GM18868 (cell line): ENCODE measurements at regions not wholly inside any gene's neighbourhood (a gene's known extent, or its start where the extent isn't known, plus 50 kb on each side); places are given as distances from the start of the nearest gene placed in this dataset.
A peak's percentile ranks its signal among the peaks of the same experiment; 100 is the strongest.

Source experiments
- ATAC-seq: cut with Tn5 transposase; IDR thresholded peaks from one replicate; pipeline ENCODE4 v1.9.1; 2021; ENCODE audit warnings: mild to moderate bottlenecking, moderate library complexity; ENCODE audit not compliant: unreplicated experiment

DNA sequence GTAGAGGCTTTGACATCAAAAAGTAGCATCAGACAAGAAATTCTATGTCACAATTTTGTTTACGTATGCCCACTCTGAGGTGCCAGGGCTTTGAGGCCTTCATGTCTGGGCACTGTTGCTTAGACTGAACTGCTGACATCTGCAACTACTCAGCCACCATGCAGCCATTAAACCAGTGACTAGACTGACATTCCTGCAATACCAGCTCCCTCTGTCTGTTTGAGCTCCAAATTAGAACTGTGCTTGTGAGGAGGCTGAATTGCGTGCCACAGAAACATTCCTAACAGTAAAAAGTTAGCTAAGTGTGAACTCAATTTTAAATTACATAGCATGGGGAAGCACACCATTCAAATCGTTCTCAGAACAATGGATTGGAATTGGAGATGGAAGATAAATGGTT, 163.2 kb downstream of the INSIG2 start:
- ATAC-seq = no peak

GRCh38 chr2:118250463-118250862, 162.2 kb downstream of the INSIG2 start:
- no peak for ATAC-seq

GRCh38 chr2:118250001-118250400, 161.7 kb downstream of the INSIG2 start:
- ATAC-seq = peak; percentile 48

DNA sequence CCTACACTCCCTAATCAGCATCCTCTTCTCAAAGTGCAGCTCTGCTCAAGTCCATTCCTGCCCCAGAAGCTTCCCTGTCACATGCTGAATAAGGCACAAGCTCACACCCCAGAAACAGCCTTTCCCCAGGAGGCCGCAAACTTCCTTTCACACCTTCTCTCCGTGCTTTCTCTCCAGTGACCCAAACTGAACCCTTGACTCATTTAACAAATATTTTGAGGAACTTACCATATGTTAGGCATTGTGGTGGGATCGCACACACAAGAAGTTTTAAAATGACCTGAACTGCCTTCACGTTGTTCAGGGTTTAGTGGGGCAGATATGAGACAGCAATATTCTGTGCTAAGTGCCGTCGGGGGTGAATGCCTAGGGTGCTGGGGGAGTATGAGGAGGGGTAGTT, 161.3 kb downstream of the INSIG2 start:
- peak; percentile 83 for ATAC-seq

GRCh38 chr2:118246726-118247125, 158.5 kb downstream of the INSIG2 start:
- no peak for ATAC-seq

DNA sequence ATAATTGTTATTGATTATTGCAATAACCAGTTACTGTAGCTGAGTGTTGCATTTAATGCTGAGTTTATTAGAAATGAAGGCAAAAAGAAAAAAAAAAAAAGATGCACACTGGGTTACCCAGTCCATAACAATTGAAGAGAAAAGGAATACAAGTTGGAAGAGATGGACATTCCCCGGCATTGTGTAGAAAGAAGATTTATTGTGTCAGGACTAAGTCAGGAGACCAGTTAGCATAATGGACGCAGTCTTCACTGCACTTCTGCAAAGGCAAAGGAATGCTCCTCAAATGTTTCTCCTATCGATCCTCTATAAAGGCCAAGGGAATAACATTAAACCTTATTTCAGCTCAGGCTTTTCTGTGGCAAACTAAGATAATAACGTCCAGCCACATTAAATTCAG, 157.8 kb downstream of the INSIG2 start:
- ATAC-seq = no peak

- no peak for ATAC-seq
These were observed 156.4 kb downstream of the INSIG2 start for GRCh38 chr2:118244686-118245085.

GRCh38 chr2:118243031-118243430, 154.8 kb downstream of the INSIG2 start:
- no peak for ATAC-seq

DNA sequence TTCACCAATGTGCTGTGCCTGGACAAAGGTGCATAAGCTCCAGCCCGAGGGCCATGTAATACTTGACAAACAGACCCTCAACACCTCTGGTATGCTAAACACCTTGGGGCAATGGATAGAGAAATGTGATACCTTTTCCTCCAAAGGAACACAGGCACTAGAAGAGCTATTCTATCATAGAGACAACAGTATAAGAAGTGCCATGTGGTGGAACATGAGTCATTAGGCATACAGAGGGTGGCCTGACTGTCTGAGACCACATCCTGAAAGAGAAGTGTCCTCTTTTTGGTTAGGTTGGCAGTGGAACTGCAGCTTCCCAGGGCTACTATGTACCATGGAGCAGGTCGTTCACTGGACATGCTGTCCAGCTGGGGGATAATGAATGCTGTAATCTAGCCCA, 153.9 kb downstream of the INSIG2 start:
- ATAC-seq = peak; percentile 95

GRCh38 chr2:118241128-118241527, 152.9 kb downstream of the INSIG2 start:
- ATAC-seq = no peak

DNA sequence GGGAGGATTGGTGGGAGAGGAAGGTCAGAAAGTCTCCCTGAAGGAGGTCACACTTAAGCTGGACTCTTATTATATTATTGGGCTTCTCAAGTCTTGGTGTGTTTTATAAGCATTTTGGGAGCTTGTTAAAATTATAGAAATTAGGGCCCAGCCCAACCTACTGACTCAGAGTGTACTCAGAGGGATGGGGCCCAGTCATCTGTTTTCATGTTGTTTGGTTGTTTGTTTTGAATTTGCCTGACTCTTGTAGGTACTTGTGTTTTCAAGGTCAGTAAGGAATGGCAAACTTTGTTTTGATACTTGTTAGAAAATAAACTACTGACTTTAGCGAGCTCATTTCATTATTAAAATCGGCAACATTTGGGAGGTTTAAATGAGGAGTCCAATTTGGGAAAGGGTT, 152.0 kb downstream of the INSIG2 start:
- no peak for ATAC-seq

DNA sequence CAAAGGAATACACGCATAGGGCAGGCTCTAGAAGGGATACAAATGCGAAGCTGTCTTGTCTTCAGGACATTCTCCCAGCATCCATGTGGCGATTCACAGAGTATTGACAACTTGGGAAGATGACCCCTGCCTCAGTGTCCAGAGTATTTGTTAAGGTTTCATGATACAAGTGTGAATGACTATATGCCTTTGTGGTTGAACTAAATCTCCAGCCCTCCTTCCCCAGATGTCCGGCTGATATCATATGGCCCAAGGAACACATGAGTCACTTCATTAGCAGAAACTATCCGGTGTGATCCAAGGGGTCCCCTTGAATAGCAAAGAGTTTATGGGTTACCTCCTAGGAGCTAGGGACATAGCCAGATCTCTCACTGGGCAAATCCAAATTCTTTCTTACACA, 151.0 kb downstream of the INSIG2 start:
- ATAC-seq = no peak

DNA sequence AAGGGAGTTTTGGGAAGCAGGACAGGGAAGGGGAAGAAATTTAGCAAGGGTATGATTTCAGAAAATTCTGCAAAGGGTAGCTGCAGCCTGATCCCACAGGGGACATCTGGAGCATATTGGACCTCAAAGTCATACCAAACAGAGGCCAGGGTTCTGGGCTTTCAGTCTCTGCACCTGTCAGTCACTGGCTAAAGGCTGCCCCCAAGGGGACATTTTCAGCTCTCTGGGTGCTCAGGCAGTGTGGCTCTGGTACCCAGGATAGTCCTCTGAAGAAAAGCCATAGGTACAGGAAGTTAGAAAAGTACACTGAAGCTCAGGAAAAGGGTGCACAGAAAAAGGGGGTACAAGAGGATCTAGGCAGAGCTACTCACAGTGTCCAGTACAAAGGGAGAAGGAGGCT, 149.2 kb downstream of the INSIG2 start:
- no peak for ATAC-seq

DNA sequence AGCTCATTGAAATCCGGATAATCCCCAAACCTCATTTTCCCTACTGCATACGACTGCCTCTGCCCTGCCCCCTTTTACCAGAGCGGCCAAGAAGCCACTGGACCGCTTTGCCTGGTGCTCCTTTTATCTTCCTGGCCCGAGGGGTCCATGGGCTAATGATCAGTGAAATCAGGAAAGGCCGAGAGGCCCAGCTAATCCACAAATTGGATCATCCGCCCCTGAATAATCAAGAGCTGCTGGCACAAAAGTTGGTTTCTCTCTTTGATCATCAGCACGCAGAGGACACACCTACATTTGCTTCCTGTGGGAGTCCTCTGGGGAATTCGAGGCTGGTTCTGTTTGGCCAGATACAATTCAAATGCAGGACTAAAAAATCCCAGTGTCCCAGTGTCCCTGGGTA, 144.5 kb downstream of the INSIG2 start:
- ATAC-seq = no peak

- no peak for ATAC-seq
These were observed 144.1 kb downstream of the INSIG2 start for GRCh38 chr2:118232391-118232790.

- ATAC-seq = no peak
These were observed 143.5 kb downstream of the INSIG2 start for GRCh38 chr2:118231759-118232158.

DNA sequence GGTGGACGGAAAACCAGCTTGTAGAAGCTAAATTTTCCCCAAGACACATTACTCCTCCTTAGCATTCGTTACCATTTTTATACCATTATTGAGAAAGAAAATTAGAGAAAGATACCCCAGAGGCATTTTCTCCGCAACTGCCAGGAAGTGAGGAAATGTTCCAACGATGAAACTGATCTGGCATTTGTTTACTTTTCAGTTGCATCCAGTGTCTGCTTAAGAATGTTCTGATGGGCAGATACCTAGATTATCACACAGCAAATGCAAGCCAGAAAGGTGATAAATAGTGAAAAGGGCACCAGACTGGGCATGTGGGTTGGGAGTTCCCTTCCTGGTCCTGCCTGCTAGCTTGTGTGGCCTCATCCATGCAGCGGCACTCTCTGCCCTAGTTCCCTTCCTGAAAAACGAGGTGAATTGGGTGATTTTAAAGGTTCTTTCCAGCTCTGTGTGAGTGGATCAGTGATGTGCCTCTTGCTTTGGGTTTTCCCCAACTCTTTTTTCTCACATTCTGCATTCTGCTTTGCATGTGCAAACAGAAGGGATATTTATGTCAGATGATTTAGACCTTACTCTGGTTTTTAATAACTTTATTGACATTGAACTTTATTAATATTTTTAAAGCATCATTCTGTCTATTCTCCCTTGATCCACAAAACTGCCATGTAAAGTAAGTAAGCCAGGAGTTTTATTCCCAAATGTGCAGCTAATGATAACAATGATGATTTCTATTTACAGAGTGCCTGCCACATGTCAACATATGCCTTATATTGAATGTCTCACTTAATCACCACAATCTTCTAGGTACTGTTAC, 139.6 kb downstream of the INSIG2 start:
- ATAC-seq = peak; percentile 49

DNA sequence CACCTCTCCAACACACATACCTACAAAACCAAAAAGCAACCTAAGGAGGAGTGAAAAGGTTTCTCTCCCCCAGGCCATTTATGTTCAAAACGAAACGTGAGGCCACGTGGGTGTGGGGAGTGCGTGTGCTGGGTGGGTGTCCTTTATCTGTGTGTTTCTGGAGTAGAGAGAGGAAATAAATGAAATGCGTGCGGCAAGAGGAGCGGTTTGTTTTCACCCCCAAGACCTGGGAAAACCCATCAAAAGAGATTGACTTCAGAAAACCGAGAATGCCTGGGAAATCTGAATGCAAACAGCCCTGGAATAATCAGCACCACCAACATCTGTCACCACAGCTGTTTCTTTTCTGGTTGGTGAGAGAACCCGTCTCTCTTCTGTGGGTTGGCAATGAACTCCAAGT, 137.4 kb downstream of the INSIG2 start:
- no peak for ATAC-seq

DNA sequence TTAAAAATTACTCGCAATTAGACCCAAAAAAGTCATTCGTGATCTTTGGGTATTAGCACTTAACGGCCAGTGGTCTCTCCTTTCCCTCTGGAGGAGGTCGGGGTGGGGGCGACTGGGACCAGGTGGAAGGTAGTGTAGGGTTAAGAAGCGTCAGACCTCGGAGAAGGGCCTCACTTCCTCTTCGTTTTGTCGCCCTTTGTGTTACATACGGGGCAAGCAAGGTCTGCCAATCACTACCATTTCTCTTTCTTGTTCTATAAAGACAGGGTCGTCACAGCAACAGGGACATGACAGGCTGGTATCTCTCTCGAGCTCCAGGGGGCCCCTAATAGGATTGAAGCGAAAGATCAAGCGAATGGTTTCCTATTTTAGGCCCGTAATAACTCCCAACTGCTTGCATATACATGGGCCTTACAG, 136.6 kb downstream of the INSIG2 start:
- peak; percentile 28 for ATAC-seq

- ATAC-seq = peak; percentile 29
These were observed 136.0 kb downstream of the INSIG2 start for GRCh38 chr2:118223992-118224894.

DNA sequence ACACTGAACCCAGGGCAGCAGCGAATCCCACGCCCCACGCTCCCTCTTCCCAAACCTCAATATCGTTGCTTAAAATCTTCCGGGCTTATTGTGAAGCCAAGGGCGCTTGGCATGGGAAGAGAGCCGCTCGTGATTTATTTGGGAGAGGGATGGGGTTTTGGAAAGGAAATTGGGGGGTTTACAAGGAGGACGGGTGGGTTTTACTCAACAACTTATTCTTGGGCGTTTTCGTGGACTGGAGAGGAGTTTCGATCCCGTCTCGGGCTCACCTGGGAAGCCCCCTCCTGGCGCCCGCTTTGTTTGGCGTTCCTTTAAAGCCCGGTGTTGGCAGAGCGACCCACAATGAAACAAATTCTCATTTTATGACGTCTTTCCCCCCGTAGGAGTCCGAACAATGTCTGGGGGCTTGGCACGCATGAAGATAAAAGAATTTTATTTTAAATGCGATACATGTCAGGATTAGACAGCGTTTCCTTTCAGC, 135.3 kb downstream of the INSIG2 start:
- peak; percentile 13 for ATAC-seq
